A549 (cell line): ENCODE measurements at regions not wholly inside any gene's neighbourhood (a gene's known extent, or its start where the extent isn't known, plus 50 kb on each side); places are given as distances from the start of the nearest gene placed in this dataset.

Experiments
- CBX8 ChIP-seq: fragments of 200-600 bp; sonication (generic); IDR thresholded peaks from 2 replicates; pipeline ENCODE4 v1.6.1; 2016
- CEBPB ChIP-seq, 2 experiments: fragments of >200 bp in 1 of 2; sonication (Bioruptor Twin) in 1 of 2; formaldehyde crosslinking in 1 of 2; IDR thresholded peaks; 2 replicates each; pipeline ENCODE4 v1.6.1; 2012 to 2016
- CTCF ChIP-seq: fragments of >200 bp; sonication (Bioruptor Twin); formaldehyde crosslinking; IDR thresholded peaks from 3 replicates; pipeline ENCODE4 v1.5.1; 2016
- JUN ChIP-seq, 2 experiments: fragments of >200 bp; sonication (Bioruptor Twin); formaldehyde crosslinking; IDR thresholded peaks; 2 replicates in 1 of 2; 3 replicates in 1 of 2; pipeline ENCODE4 v1.6.1; 2016 to 2017
- MAX ChIP-seq: IDR thresholded peaks from 2 replicates; pipeline ENCODE4 v1.6.1; 2012
- NFE2L2 ChIP-seq: fragments of 150-350 bp; conservative IDR thresholded peaks from 2 replicates; pipeline ENCODE4 v1.6.1; 2014; ENCODE audit warnings: low read length
- NR3C1 ChIP-seq: fragments of >200 bp; sonication (Bioruptor Twin); formaldehyde crosslinking; IDR thresholded peaks from 3 replicates; pipeline ENCODE4 v1.6.1; 2017
- PBX3 ChIP-seq: IDR thresholded peaks from 2 replicates; pipeline ENCODE4 v1.6.1; 2012
- POLR2A ChIP-seq: IDR thresholded peaks from 2 replicates; pipeline ENCODE4 v1.6.1; 2012; ENCODE audit warnings: mild to moderate bottlenecking, low read length
- POLR2AphosphoS2 ChIP-seq: conservative IDR thresholded peaks from 2 replicates; pipeline ENCODE4 v1.6.1; 2012; ENCODE audit warnings: low read length, improper control_type of control experiment, inconsistent platforms
- RAD21 ChIP-seq, 2 experiments: fragments of >200 bp in 1 of 2; sonication (Bioruptor Twin) in 1 of 2; formaldehyde crosslinking in 1 of 2; IDR thresholded peaks in 1 of 2; conservative IDR thresholded peaks in 1 of 2; 2 replicates in 1 of 2; 3 replicates in 1 of 2; pipeline ENCODE4 v1.6.1; 2012 to 2018; ENCODE audit warnings: inconsistent platforms in 1 of 2
- REST ChIP-seq: fragments of 200-600 bp; sonication (generic); IDR thresholded peaks from 2 replicates; pipeline ENCODE4 v1.6.1; 2016; ENCODE audit warnings: antibody characterized with exemption, mild to moderate bottlenecking, moderate library complexity
- RFX5 ChIP-seq: fragments of 450-650 bp; IDR thresholded peaks from 2 replicates; pipeline ENCODE4 v1.7.1; 2014; ENCODE audit warnings: antibody characterized with exemption, mild to moderate bottlenecking, moderate library complexity
- TF ChIP-seq, protein P1 (sequence below): fragments of >200 bp; sonication (Bioruptor Twin); formaldehyde crosslinking; IDR thresholded peaks from 3 replicates; pipeline ENCODE4 v1.6.1; 2016

- TF ChIP-seq RAD21 (conservative IDR thresholded peaks at IDR 0.05 in 1 of 2, IDR thresholded peaks at IDR 0.05 in 1 of 2) (no peak), CEBPB (IDR thresholded peaks at IDR 0.05) (no peak), POLR2A (no peak), REST (no peak), NFE2L2 (no peak), CTCF (no peak), MAX (no peak), NR3C1 (no peak), JUN (IDR thresholded peaks at IDR 0.05) (no peak), RFX5 (no peak), CBX8 (no peak), POLR2AphosphoS2 (no peak), PBX3 (no peak)
- TF ChIP-seq, protein P1, sequence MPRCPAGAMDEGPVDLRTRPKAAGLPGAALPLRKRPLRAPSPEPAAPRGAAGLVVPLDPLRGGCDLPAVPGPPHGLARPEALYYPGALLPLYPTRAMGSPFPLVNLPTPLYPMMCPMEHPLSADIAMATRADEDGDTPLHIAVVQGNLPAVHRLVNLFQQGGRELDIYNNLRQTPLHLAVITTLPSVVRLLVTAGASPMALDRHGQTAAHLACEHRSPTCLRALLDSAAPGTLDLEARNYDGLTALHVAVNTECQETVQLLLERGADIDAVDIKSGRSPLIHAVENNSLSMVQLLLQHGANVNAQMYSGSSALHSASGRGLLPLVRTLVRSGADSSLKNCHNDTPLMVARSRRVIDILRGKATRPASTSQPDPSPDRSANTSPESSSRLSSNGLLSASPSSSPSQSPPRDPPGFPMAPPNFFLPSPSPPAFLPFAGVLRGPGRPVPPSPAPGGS = no peak
Observed at GRCh38 chr17:37829592-37830123, 84.8 kb upstream of the HNF1B start.
